Stimulated activated CD4-positive, alpha-beta T cell treated with anti-CD3 and anti-CD28 coated beads, Interleukin-12 subunit alpha, Interleukin-12 subunit beta, amount 100 ng/mL, for 48 hours (primary cell): ENCODE measurements at regions not wholly inside any gene's neighbourhood (a gene's known extent, or its start where the extent isn't known, plus 50 kb on each side); places are given as distances from the start of the nearest gene placed in this dataset.
"Not testable (repeated sequence)": the region's sequence is repeated elsewhere in the genome, so short reads cannot be mapped to it uniquely, and the experiment has no call there.

ENCODE experiments used
- DNase-seq, 3 donors: peaks; one replicate each; pipeline ENCODE4 v3.0.0-alpha.2; 2020; ENCODE audit warnings: low read depth in 2 of 3, low spot score in 1 of 3

GRCh38 chrX:150205011-150205410, 158.1 kb upstream of the MAMLD1 start:
- no peak for DNase-seq

- no peak for DNase-seq
These were observed 155.4 kb upstream of the MAMLD1 start for GRCh38 chrX:150207733-150208132.

- DNase-seq, result no peak
These were observed 151.1 kb upstream of the MAMLD1 start for GRCh38 chrX:150211988-150212387.

- DNase-seq, result no peak
These were observed 150.2 kb upstream of the MAMLD1 start for GRCh38 chrX:150212672-150213480.

- no peak for DNase-seq
These were observed 149.6 kb upstream of the MAMLD1 start for GRCh38 chrX:150213481-150214030.

GRCh38 chrX:150216000-150216399, 147.1 kb upstream of the MAMLD1 start:
- DNase-seq, result not testable (repeated sequence)

- no peak for DNase-seq
These were observed 146.4 kb upstream of the MAMLD1 start for GRCh38 chrX:150216716-150217115.

- DNase-seq, result no peak
These were observed 145.5 kb upstream of the MAMLD1 start for GRCh38 chrX:150217609-150218008.

- no peak for DNase-seq
These were observed 143.5 kb upstream of the MAMLD1 start for GRCh38 chrX:150219374-150220185.

- DNase-seq, result no peak
These were observed 139.7 kb upstream of the MAMLD1 start for GRCh38 chrX:150223176-150224015.

- DNase-seq, result no peak
These were observed 138.4 kb upstream of the MAMLD1 start for GRCh38 chrX:150224676-150225075.

- DNase-seq, result no peak
These were observed 137.9 kb upstream of the MAMLD1 start for GRCh38 chrX:150225266-150225665.

GRCh38 chrX:150225756-150226155, 137.4 kb upstream of the MAMLD1 start:
- no peak for DNase-seq

- DNase-seq, result no peak
These were observed 136.7 kb upstream of the MAMLD1 start for GRCh38 chrX:150226223-150226965.

GRCh38 chrX:150227321-150227860, 135.7 kb upstream of the MAMLD1 start:
- no peak for DNase-seq

GRCh38 chrX:150227873-150228410, 135.2 kb upstream of the MAMLD1 start:
- no peak for DNase-seq

- no peak for DNase-seq
These were observed 134.7 kb upstream of the MAMLD1 start for GRCh38 chrX:150228431-150228830.

- DNase-seq, result no peak
These were observed 134.1 kb upstream of the MAMLD1 start for GRCh38 chrX:150229030-150229429.

- no peak for DNase-seq
These were observed 133.6 kb upstream of the MAMLD1 start for GRCh38 chrX:150229481-150229880.

- DNase-seq, result not testable (repeated sequence)
These were observed 132.2 kb upstream of the MAMLD1 start for GRCh38 chrX:150230952-150231351.
